Subcutaneous abdominal adipose tissue (tissue), 5 donors: ENCODE measurements at regions not wholly inside any gene's neighbourhood (a gene's known extent, or its start where the extent isn't known, plus 50 kb on each side); places are given as distances from the start of the nearest gene placed in this dataset.

Experiments
- H3K27ac ChIP-seq: one replicate; pipeline ENCODE4 v1.7.0; 2013; ENCODE audit warnings: low read depth, mild to moderate bottlenecking, inconsistent platforms, low read length, moderate library complexity
- H3K27me3 ChIP-seq, 5 donors: one replicate each; pipeline ENCODE4 v1.7.0; 2013; ENCODE audit warnings: low read length in 5 of 5, inconsistent platforms in 1 of 5; ENCODE audit not compliant: control insufficient read depth in 5 of 5, insufficient read depth in 4 of 5
- H3K36me3 ChIP-seq, 5 donors: one replicate each; pipeline ENCODE4 v1.7.0; 2013; ENCODE audit warnings: low read length in 5 of 5; ENCODE audit not compliant: control insufficient read depth in 5 of 5, insufficient read depth in 5 of 5
- H3K4me1 ChIP-seq, 5 donors: one replicate each; pipeline ENCODE4 v1.7.0; 2013; ENCODE audit warnings: low read length in 5 of 5, mild to moderate bottlenecking in 3 of 5, moderate library complexity in 1 of 5; ENCODE audit not compliant: control insufficient read depth in 5 of 5, insufficient read depth in 5 of 5
- H3K4me3 ChIP-seq, 5 donors: one replicate each; pipeline ENCODE4 v1.7.0; 2013; ENCODE audit warnings: low read length in 5 of 5, low read depth in 1 of 5
- H3K9ac ChIP-seq, 5 donors: one replicate each; pipeline ENCODE4 v1.7.0; 2013; ENCODE audit warnings: low read length in 5 of 5, mild to moderate bottlenecking in 4 of 5, moderate library complexity in 3 of 5
- H3K9me3 ChIP-seq, 5 donors: one replicate each; pipeline ENCODE4 v1.7.0; 2013; ENCODE audit warnings: low read length in 5 of 5; ENCODE audit not compliant: control insufficient read depth in 5 of 5
- donor health status: healthy.
- donor health status: healthy.
- donor health status: healthy.
- donor health status: healthy.
- donor health status: healthy.

DNA sequence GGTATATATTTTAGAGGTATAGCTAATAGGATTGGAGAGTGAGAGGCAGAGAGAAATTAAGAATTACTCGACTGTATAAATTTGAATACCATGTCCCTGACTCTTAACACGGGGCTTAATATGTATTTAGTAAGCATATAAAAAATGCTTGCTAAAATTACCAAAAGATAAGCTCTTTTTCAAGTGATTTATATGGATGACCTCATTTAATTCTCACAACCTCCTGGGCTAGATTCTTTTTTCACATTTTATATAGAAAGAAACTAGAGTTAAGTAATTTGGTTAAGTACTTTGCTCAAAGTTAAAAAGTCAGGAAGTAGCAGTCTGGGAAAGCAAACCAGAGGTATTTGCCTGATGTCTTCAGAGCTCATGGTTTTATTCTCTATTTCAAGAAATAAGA, 963.5 kb upstream of the SOX9 start:
- H3K9ac ChIP-seq: no peak overlapping the region
- H3K4me3 ChIP-seq: no peak overlapping the region
- H3K4me1 ChIP-seq: peaks cover 0 to 3% (median 0%) of the 10 kb centered on the region in 5 donors
- H3K36me3 ChIP-seq: no peaks in the 10 kb centered on the region
- H3K9me3 ChIP-seq: no peaks in the 10 kb centered on the region
- H3K27me3 ChIP-seq: peaks cover 0 to 4% (median 0%) of the 10 kb centered on the region in 5 donors
- H3K27ac ChIP-seq: no peak overlapping the region

DNA sequence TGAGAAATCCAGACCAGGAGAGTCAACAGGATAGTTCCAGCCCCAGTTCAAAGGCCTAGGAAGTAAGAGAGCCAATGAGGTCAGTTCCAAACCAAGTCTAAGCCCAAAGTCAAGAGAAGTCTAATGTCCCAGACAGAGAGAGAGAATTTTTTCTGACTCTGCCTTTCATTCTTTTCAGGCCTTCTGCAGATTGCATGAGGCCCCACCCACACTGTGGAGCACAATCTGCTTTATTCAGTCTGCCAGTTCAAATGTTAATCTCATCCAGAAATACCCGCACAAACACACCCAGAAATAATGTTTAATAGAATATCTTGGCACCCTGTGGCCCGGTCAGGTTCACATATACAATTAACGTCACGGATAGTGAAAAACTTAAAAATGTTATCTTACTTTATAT, 962.4 kb upstream of the SOX9 start:
- Histone ChIP-seq H3K9me3 (no peaks in the 10 kb centered on the region), H3K9ac (no peak overlapping the region), H3K36me3 (no peaks in the 10 kb centered on the region), H3K4me3 (no peak overlapping the region), H3K4me1 (peaks cover 0 to 3% (median 0%) of the 10 kb centered on the region in 5 donors), H3K27me3 (peaks cover 0 to 4% (median 0%) of the 10 kb centered on the region in 5 donors), H3K27ac (no peak overlapping the region)

DNA sequence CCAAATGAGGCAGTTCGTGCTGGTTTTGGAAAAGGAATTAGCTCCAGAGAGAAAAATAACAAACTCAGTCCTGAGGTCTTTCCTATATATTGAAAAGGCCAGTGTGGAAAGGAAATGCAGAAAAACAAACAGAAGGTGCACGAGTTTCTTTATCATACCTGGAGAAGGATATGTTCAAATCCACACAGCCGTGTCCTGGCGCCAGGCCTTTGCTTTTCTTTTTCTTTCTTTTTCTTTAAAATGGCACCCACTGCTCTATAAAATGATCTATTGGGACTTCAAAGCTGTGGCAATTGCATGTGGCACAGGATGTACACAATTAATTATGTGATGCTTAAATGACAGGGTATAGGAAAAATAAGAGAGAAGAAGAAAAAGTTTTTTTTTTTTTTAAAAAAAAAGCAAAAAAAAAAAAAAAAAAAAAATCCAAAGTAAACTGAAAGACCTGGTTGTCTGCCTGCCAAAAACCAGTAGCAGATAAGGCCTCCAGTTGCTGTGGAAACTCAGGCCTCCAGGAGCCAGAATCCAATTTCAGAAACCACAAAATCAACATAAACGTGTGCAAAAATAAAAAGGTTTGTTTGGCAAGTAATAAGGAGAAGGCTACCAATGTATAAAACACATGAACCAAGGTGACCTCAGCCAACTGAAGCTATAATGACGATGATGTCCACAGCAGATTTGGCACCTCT, 957.6 kb upstream of the SOX9 start:
- peaks cover 0 to 3% (median 0%) of the 10 kb centered on the region in 5 donors for H3K4me1 ChIP-seq
- H3K27me3 ChIP-seq: peaks cover 0 to 4% (median 0%) of the 10 kb centered on the region in 5 donors
- H3K27ac ChIP-seq: no peak overlapping the region
- H3K4me3 ChIP-seq: no peak overlapping the region
- H3K9ac ChIP-seq: no peak overlapping the region
- no peaks in the 10 kb centered on the region for H3K9me3 ChIP-seq
- H3K36me3 ChIP-seq: no peaks in the 10 kb centered on the region

DNA sequence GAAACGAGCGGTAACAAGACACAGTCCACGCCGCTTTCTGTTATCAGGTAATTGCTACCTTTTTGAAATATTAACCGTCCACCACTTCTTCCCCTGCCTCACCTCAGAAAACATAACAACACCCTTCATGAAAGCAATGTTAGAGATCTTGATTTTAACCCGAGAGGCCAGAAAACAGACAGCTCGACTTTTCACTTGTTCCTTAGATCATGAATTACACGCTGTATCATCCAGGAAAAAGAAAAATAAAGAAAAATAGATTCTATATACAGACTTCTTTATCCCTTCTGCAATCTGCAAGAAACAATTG, 957.1 kb upstream of the SOX9 start:
- H3K4me3 ChIP-seq: no peak overlapping the region
- peaks cover 0 to 3% (median 0%) of the 10 kb centered on the region in 5 donors for H3K4me1 ChIP-seq
- no peak overlapping the region for H3K9ac ChIP-seq
- H3K27me3 ChIP-seq: peaks cover 0 to 4% (median 0%) of the 10 kb centered on the region in 5 donors
- H3K36me3 ChIP-seq: no peaks in the 10 kb centered on the region
- H3K27ac ChIP-seq: no peak overlapping the region
- no peaks in the 10 kb centered on the region for H3K9me3 ChIP-seq

DNA sequence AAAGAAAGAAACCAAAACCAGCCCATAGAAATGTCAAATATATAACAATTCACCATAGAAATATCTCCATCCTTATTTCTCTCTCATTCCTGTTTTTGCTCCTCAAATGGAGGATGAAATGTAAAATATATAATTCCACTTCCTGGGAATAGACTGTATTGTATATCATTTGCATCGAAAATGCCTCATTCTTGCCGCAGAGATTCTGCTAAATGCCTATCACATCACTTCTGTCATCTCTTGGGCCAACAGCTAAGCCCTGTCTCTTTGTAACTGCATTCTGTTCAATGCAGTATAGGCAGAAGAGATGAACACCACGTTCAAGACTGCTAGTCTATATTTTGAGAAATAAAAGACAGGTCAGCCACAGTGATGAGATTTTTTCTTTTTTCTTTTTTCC, 956.3 kb upstream of the SOX9 start:
- Histone ChIP-seq H3K27me3 (peaks cover 0 to 4% (median 0%) of the 10 kb centered on the region in 5 donors), H3K4me3 (no peak overlapping the region), H3K4me1 (peaks cover 0 to 3% (median 0%) of the 10 kb centered on the region in 5 donors), H3K27ac (no peak overlapping the region), H3K9me3 (no peaks in the 10 kb centered on the region), H3K9ac (no peak overlapping the region), H3K36me3 (no peaks in the 10 kb centered on the region)

DNA sequence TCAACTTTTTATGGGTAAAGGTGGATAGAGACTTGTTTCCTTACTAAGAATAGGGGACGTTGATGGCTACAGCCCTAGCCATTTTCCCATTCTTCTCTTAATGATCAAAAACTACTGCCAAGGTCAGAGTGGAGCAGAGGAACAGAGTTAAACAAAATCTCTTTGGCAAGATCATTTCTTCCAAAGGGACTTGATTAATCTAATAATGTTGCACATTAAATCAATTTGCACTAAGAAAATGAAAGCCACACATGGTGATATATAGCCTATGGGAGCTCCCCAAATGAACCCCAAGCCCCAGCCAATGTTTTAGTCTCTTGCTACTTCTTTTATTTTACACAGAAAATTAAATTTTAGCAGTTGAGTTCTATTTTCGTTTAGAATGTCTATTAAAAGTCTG, 954.5 kb upstream of the SOX9 start:
- H3K27me3 ChIP-seq: peaks cover 0 to 3% (median 0%) of the 10 kb centered on the region in 5 donors
- H3K27ac ChIP-seq: no peak overlapping the region
- H3K4me3 ChIP-seq: no peak overlapping the region
- H3K4me1 ChIP-seq: peaks cover 0 to 3% (median 0%) of the 10 kb centered on the region in 5 donors
- no peaks in the 10 kb centered on the region for H3K9me3 ChIP-seq
- no peaks in the 10 kb centered on the region for H3K36me3 ChIP-seq
- H3K9ac ChIP-seq: no peak overlapping the region

DNA sequence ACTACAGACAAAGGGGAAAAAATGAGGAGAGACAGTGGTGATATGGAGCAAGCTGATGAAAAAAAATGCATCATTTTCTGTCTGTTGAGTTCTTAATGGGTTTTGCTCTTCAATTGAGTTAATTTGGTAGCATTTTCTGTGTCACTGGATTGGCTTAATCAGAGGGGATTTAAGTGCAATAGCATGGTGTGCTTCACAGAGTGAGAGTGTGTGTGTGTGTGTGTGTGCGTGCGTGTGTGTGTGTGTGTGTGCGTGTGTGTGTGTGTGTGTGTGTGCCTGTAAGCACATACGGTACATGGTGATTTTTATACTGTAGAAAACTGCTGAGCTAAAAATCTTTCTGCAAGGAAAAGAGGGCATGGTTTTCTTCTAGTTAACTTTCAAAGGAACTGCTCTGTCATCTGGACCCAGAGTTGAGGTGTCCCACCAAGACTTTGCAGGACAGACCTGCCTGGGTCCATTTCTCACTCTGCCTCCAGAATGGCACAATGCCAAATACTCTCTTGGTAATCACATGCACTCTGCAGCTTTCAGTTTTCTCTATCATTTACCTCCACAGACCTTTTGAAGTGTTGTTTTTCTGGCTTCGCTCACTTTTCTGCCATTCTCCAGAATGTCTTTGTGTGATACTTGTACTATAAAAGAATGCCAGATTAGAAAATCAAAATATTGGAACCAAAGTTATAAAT, 952.6 kb upstream of the SOX9 start:
- Histone ChIP-seq H3K9ac (no peak overlapping the region), H3K27me3 (no peaks in the 10 kb centered on the region), H3K4me1 (no peaks in the 10 kb centered on the region), H3K36me3 (no peaks in the 10 kb centered on the region), H3K9me3 (no peaks in the 10 kb centered on the region), H3K4me3 (no peak overlapping the region), H3K27ac (no peak overlapping the region)

DNA sequence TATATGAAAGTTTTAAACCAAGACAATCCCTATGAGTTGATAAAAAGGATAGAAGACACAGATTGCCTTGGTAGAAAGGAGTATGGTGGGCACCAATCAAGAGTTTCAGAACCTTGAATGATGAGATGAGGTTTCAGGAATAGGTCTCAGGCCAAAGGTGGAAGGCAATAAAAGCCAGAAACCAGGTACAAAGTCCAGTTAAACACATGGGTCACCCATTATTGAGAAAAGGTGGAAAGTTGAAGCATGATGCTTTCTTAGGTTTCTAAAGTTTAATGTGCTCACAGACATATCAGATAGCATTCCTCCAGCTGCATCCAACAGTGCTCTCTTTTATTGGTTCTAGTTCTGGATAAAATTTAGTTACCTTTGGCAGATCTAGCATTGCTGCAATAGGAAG, 950.8 kb upstream of the SOX9 start:
- no peaks in the 10 kb centered on the region for H3K27me3 ChIP-seq
- no peaks in the 10 kb centered on the region for H3K9me3 ChIP-seq
- no peak overlapping the region for H3K9ac ChIP-seq
- no peak overlapping the region for H3K4me3 ChIP-seq
- no peaks in the 10 kb centered on the region for H3K36me3 ChIP-seq
- H3K4me1 ChIP-seq: no peaks in the 10 kb centered on the region
- no peak overlapping the region for H3K27ac ChIP-seq

DNA sequence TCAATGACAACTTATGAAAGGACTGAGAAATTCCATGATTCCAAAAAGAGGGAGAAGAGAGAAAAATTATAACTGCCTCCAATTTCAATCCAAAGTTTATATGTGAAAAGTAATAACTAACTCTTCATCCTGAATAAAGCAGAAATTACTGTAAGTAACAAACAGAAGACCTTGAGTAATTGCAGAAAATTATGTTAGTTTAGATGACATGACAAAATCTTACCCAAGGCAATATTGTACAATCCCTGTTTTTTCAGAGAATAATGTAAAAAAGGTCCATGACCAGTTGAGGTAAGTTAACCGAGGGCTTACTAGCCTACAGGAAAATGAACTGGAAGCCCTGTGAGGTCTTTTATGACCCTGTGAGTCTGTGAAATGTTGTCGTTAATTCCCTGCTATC, 949.5 kb upstream of the SOX9 start:
- Histone ChIP-seq H3K36me3 (no peaks in the 10 kb centered on the region), H3K9ac (no peak overlapping the region), H3K4me3 (no peak overlapping the region), H3K27ac (no peak overlapping the region), H3K27me3 (no peaks in the 10 kb centered on the region), H3K4me1 (no peaks in the 10 kb centered on the region), H3K9me3 (no peaks in the 10 kb centered on the region)

DNA sequence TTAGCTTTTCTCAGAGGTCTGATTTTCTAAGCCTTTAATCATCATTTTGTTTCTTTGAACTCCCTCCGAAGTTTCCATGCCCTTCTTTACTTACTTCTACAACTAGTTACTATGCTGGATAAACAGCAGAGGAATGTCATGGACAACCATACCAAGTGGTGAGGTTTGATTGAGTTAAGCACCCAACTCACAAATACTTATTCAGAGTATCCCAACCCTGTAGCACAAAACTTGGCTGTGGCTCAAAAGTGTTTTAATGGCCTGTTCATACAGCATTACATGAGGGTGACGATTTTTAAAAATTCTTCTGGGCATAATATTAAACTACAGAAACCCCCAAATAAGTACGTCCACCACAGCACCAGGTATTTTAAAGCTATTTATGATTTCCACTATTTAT, 946.8 kb upstream of the SOX9 start:
- Histone ChIP-seq H3K4me1 (no peaks in the 10 kb centered on the region), H3K9ac (no peak overlapping the region), H3K9me3 (no peaks in the 10 kb centered on the region), H3K27ac (no peak overlapping the region), H3K4me3 (no peak overlapping the region), H3K27me3 (no peaks in the 10 kb centered on the region), H3K36me3 (no peaks in the 10 kb centered on the region)
